ENCODE measurements at regions not wholly inside any gene's neighbourhood (a gene's known extent, or its start where the extent isn't known, plus 50 kb on each side); places are given as distances from the start of the nearest gene placed in this dataset.

DNA sequence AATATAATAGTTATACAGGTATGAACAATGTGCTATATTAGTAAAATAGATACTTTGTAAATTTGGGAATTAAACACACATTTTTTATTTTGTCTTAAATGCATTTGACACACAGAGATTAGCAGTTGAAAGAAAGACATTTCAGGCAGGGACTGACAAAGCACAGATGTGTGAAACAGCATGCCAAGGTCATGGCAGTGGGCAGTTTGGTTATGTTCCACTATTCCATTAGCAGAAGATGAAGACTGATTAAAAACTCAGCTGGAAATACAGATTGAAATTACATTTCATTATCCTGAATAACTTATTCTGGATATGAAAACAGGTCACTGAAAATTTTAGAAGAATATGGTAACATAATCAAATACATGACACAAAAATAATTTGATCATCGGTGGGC is 669.8 kb upstream of the LRFN5 start:
- TF ChIP-seq, protein P1, sequence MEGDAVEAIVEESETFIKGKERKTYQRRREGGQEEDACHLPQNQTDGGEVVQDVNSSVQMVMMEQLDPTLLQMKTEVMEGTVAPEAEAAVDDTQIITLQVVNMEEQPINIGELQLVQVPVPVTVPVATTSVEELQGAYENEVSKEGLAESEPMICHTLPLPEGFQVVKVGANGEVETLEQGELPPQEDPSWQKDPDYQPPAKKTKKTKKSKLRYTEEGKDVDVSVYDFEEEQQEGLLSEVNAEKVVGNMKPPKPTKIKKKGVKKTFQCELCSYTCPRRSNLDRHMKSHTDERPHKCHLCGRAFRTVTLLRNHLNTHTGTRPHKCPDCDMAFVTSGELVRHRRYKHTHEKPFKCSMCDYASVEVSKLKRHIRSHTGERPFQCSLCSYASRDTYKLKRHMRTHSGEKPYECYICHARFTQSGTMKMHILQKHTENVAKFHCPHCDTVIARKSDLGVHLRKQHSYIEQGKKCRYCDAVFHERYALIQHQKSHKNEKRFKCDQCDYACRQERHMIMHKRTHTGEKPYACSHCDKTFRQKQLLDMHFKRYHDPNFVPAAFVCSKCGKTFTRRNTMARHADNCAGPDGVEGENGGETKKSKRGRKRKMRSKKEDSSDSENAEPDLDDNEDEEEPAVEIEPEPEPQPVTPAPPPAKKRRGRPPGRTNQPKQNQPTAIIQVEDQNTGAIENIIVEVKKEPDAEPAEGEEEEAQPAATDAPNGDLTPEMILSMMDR (conservative IDR thresholded peaks at IDR 0.05; ENCODE audit: low read depth, low read length) = no peak
- DNase-seq (ENCODE audit: low read depth) = no peak
- no peak overlapping the region for H3K4me3 ChIP-seq (ENCODE audit: low read depth, low read length)

DNA sequence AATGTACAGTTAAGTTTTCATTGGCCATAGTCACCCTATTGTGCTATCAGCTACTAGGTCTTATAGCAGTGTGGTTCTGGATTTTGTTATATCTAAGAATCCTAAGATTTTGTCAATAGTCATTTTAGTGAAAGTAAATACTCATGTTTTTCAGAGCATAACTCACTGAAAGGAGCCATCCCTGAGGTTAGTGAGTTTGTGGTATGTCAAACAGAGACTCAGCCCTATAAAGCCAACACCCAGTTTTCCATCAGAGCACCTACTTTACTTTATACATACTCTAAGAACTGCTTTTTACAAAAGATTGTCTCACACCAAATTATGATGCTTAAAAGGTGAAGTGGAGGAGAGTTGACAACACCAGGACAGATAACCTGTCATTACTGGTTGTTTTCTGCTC is 686.3 kb upstream of the LRFN5 start:
- TF ChIP-seq, protein P1 (conservative IDR thresholded peaks at IDR 0.05; ENCODE audit: low read depth, low read length) = no peak
- no peak for DNase-seq (ENCODE audit: low read depth)

DNA sequence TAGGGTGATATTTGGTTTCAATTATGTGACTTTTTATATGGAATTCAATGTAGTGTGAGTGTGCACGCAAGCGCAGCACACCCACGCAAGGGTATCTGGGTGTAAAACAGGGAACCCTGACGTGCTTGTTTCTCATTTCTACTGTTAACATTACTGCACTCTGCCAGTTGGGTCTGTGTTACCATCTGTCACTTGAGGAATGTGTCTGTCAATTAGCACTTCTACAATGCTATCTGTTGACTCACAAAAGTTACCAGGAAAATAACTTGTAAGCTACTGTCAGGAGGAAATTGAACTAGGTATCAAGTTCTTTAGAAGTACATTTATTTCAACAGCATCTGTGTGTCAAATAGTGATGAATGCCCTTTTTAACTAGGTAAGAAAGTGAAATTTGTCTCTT is 695.5 kb upstream of the LRFN5 start:
- no peak for DNase-seq (ENCODE audit: low read depth)
- TF ChIP-seq, protein P1 (conservative IDR thresholded peaks at IDR 0.05; ENCODE audit: low read depth, low read length) = no peak
- H3K4me3 ChIP-seq (ENCODE audit: low read depth, low read length) = no peak overlapping the region

More for the DNA sequence above, 686.3 kb upstream of the LRFN5 start:
- no peak overlapping the region for H3K4me3 ChIP-seq (ENCODE audit: low read depth, low read length)

DNA sequence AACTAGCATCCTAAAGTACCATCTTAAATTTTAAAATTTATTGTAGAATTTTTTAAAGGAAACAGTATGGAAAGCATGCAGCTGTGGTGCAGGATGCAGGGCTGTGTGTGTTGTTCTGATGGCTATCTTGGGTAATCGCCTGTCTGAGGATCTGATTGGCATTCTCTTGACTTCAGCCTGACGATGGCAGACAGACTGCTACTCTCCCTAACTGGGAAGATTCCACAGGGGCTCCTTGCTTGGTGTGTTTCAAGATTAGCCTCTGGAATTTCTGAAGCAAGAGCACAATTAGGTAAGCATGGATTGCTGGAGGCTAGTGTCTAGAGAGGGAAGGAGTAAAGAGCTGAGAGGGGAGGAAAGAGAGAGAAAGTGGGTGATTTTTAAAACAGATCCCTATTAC is 696.8 kb upstream of the LRFN5 start:
- TF ChIP-seq, protein P1 (conservative IDR thresholded peaks at IDR 0.05; ENCODE audit: low read depth, low read length) = no peak
- no peak overlapping the region for H3K4me3 ChIP-seq (ENCODE audit: low read depth, low read length)
- DNase-seq (ENCODE audit: low read depth) = no peak

DNA sequence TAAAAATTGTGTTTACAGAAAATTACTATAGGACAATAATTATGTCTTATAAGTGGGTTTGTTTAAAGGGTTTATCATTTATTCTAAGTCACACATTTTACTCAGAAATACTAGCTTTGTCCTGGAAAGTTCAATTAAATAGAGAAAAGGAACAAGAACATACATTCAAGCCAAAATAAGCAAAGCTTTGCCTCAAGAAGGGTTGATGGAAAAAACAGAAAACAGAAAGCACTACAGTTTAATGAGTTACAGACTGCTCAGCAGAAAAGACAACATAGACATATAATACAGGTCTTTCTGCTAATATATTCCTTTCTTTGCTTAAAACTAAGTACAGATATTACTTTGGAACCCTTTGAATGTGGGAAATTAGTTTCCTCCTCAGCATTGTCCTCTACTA is 703.0 kb upstream of the LRFN5 start:
- DNase-seq (ENCODE audit: low read depth) = no peak
- TF ChIP-seq, protein P1 (conservative IDR thresholded peaks at IDR 0.05; ENCODE audit: low read depth, low read length) = no peak
- no peak overlapping the region for H3K4me3 ChIP-seq (ENCODE audit: low read depth, low read length)

DNA sequence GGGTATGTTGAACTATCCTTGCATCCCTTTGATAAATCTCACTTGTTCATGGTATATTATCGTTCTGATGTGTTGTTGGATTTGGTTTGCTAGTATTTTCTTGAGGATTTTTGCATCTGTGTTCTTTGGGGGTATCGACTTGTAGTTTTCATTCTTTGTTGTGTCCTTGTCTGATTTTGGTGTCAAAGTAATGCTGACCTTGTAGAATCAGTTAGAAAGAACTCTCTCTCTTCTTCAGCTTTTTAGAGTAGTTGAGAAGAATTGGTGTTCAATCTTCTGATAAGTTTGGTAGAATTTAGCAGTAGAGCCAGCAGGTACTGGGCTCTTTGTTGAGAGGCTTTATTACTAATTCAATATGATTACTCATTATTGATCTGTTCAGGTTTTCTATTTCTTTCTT is 707.2 kb upstream of the LRFN5 start:
- TF ChIP-seq, protein P1 (conservative IDR thresholded peaks at IDR 0.05; ENCODE audit: low read depth, low read length) = no peak
- DNase-seq (ENCODE audit: low read depth) = no peak
- no peak overlapping the region for H3K4me3 ChIP-seq (ENCODE audit: low read depth, low read length)

DNA sequence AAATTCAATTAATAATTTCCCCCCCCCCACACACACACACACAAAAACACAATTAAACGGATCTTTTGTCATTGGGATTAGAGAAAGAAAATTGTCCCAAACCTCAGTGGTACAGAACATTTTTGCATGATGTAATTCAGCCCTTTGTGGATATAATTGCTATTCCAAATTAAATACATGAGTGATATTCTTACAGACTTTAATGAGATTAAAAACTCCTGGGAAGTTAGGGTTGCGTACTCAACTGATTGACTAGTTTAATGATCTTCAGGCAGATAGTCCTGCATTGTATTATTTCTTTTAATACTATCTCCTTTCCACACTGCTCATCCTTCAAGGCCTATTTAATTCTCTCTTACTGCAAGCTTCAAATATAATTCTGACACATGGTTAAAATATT is 711.8 kb upstream of the LRFN5 start:
- TF ChIP-seq, protein P1 (conservative IDR thresholded peaks at IDR 0.05; ENCODE audit: low read depth, low read length) = no peak
- DNase-seq (ENCODE audit: low read depth) = no peak
- H3K4me3 ChIP-seq (ENCODE audit: low read depth, low read length) = no peak overlapping the region
